H1 (cell line): ENCODE measurements at regions not wholly inside any gene's neighbourhood (a gene's known extent, or its start where the extent isn't known, plus 50 kb on each side); places are given as distances from the start of the nearest gene placed in this dataset.

Source experiments
- CTCF ChIA-PET: fragments of 300-600 bp; sonication (Branson Sonifier 250); formaldehyde crosslinking; loops from one replicate; lab custom pipeline; 2021; ENCODE audit not compliant: partially characterized antibody; lab: Charles Lee
- POLR2A ChIA-PET: fragments of 300-600 bp; sonication (Branson Sonifier 250); formaldehyde crosslinking; loops from one replicate; lab custom pipeline; 2021; ENCODE audit warnings: inconsistent platforms; ENCODE audit not compliant: partially characterized antibody; lab: Charles Lee
- DNase-seq, 2 experiments: peaks; one replicate each; pipeline versions ENCODE4 v3.0.0 to v3.0.0-alpha.2; 2010 to 2022; ENCODE audit warnings: low spot score in 2 of 2, low read depth in 1 of 2, mixed read lengths in 1 of 2
- FAIRE-seq: peaks from 2 replicates; lab custom pipeline; 2011; peaks lifted over from hg19 to GRCh38; lab: Jason Lieb, UNC
- H2AFZ ChIP-seq: 2 replicates; pipeline ENCODE4 v1.8.1; 2012; ENCODE audit warnings: low read length, inconsistent platforms
- H2AK5ac ChIP-seq: 2 replicates; pipeline ENCODE4 v1.6.1; 2013; ENCODE audit warnings: low read depth, low read length
- H2BK120ac ChIP-seq: replicated peaks from 2 replicates; pipeline ENCODE3; 2013; ENCODE audit warnings: low read depth, low read length, inconsistent platforms
- H2BK12ac ChIP-seq: 2 replicates; pipeline ENCODE4 v1.6.1; 2013; ENCODE audit warnings: low read depth, low read length
- H2BK15ac ChIP-seq: 2 replicates; pipeline ENCODE4 v1.6.1; 2013; ENCODE audit warnings: low read length
- H2BK20ac ChIP-seq: 2 replicates; pipeline ENCODE4 v1.6.1; 2013; ENCODE audit warnings: low read length
- H2BK5ac ChIP-seq: 2 replicates; pipeline ENCODE4 v1.6.1; 2013; ENCODE audit warnings: low read depth, low read length
- H3K14ac ChIP-seq: 2 replicates; pipeline ENCODE4 v1.6.1; 2013; ENCODE audit warnings: inconsistent platforms; ENCODE audit not compliant: insufficient read length
- H3K18ac ChIP-seq: 2 replicates; pipeline ENCODE4 v1.6.1; 2013; ENCODE audit warnings: low read length; ENCODE audit errors: extremely low read depth
- H3K23ac ChIP-seq: 2 replicates; pipeline ENCODE4 v1.6.1; 2013; ENCODE audit warnings: inconsistent platforms; ENCODE audit not compliant: insufficient read length
- H3K23me2 ChIP-seq: 2 replicates; pipeline ENCODE4 v1.6.1; 2013; ENCODE audit warnings: low read depth, low read length
- H3K27ac ChIP-seq: 2 replicates; pipeline ENCODE4 v1.6.1; 2011; ENCODE audit warnings: low read depth, low read length, inconsistent platforms
- H3K27me3 ChIP-seq, 4 experiments: replicated peaks in 1 of 4; 1 replicate in 1 of 4; 2 replicates in 3 of 4; pipeline versions ENCODE4 v1.6.1 to v1.8.1; 2011 to 2013; ENCODE audit warnings: low read length in 3 of 4, mild to moderate bottlenecking in 3 of 4, inconsistent platforms in 2 of 4, mixed read lengths in 2 of 4, moderate library complexity in 1 of 4; ENCODE audit not compliant: control insufficient read depth in 3 of 4, insufficient read depth in 3 of 4; ENCODE audit errors: extremely low read depth in 1 of 4
- H3K36me3 ChIP-seq, 4 experiments: 2 replicates each; pipeline versions ENCODE4 v1.6.1 to v1.8.1; 2011 to 2013; ENCODE audit warnings: mild to moderate bottlenecking in 4 of 4, low read length in 3 of 4, moderate library complexity in 2 of 4, control low read depth in 1 of 4, inconsistent platforms in 1 of 4; ENCODE audit not compliant: insufficient read depth in 4 of 4, control insufficient read depth in 2 of 4
- H3K4ac ChIP-seq: replicated peaks from 2 replicates; pipeline ENCODE3; 2013; ENCODE audit warnings: low read length, low read depth, mixed read lengths, inconsistent platforms; ENCODE audit not compliant: insufficient read length
- H3K4me1 ChIP-seq, 4 experiments: replicated peaks in 1 of 4; 1 replicate in 1 of 4; 2 replicates in 3 of 4; pipeline versions ENCODE4 v1.6.1 to v1.8.1; 2011 to 2013; ENCODE audit warnings: low read length in 3 of 4, inconsistent platforms in 2 of 4, mixed read lengths in 1 of 4; ENCODE audit not compliant: insufficient read depth in 4 of 4, control insufficient read depth in 3 of 4
- H3K4me2 ChIP-seq, 2 experiments: 2 replicates each; pipeline versions ENCODE4 v1.6.1 to v1.8.1; 2011 to 2013; ENCODE audit warnings: low read depth in 2 of 2, low read length in 2 of 2, control low read depth in 1 of 2, inconsistent platforms in 1 of 2, mild to moderate bottlenecking in 1 of 2; ENCODE audit not compliant: insufficient read depth in 1 of 2
- H3K4me3 ChIP-seq, 4 experiments: fragments of 200-600, 300-600 bp in 1 of 4; sonication (generic), shearing (Covaris generic), sonication (Bioruptor Twin) in 1 of 4; 2 replicates each; pipeline versions ENCODE4 v1.5.1 to v1.8.1; 2011 to 2016; ENCODE audit warnings: low read length in 4 of 4, low read depth in 3 of 4, control low read depth in 2 of 4, inconsistent platforms in 2 of 4, mild to moderate bottlenecking in 2 of 4, mixed read lengths in 1 of 4, moderate library complexity in 1 of 4; ENCODE audit not compliant: insufficient read depth in 2 of 4; ENCODE audit errors: extremely low read depth in 1 of 4
- H3K56ac ChIP-seq: replicated peaks from 2 replicates; pipeline ENCODE3; 2013; ENCODE audit warnings: low read depth, mild to moderate bottlenecking, mixed read lengths, low read length, inconsistent platforms; ENCODE audit not compliant: insufficient read length
- H3K79me1 ChIP-seq: 2 replicates; pipeline ENCODE4 v1.6.1; 2013; ENCODE audit warnings: low read depth, low read length, control low read depth
- H3K79me2 ChIP-seq, 2 experiments: 2 replicates each; pipeline versions ENCODE4 v1.6.1 to v1.8.1; 2012 to 2013; ENCODE audit warnings: low read length in 2 of 2, mild to moderate bottlenecking in 2 of 2, inconsistent platforms in 1 of 2; ENCODE audit not compliant: insufficient read depth in 2 of 2, control insufficient read depth in 1 of 2
- H3K9ac ChIP-seq, 4 experiments: replicated peaks in 1 of 4; 1 replicate in 1 of 4; 2 replicates in 3 of 4; pipeline versions ENCODE4 v1.6.1 to v1.8.1; 2011 to 2013; ENCODE audit warnings: low read depth in 3 of 4, low read length in 3 of 4, control low read depth in 2 of 4, mild to moderate bottlenecking in 2 of 4, moderate library complexity in 2 of 4, inconsistent platforms in 1 of 4; ENCODE audit errors: extremely low read depth in 1 of 4
- H3K9me3 ChIP-seq, 2 experiments: 2 replicates each; pipeline versions ENCODE4 v1.6.1 to v1.8.1; 2012 to 2013; ENCODE audit warnings: mild to moderate bottlenecking in 2 of 2, moderate library complexity in 2 of 2, control low read depth in 1 of 2, inconsistent platforms in 1 of 2, low read depth in 1 of 2, low read length in 1 of 2, mixed read lengths in 1 of 2; ENCODE audit not compliant: insufficient read depth in 2 of 2
- H4K20me1 ChIP-seq, 2 experiments: replicated peaks in 1 of 2; 2 replicates each; pipeline versions ENCODE3 to v1.8.1; 2011 to 2013; ENCODE audit warnings: inconsistent platforms in 2 of 2, low read length in 2 of 2, mild to moderate bottlenecking in 1 of 2; ENCODE audit not compliant: insufficient read depth in 2 of 2, control insufficient read depth in 1 of 2
- H4K5ac ChIP-seq: 2 replicates; pipeline ENCODE4 v1.6.1; 2013; ENCODE audit warnings: low read length, low read depth, mixed read lengths, inconsistent platforms; ENCODE audit not compliant: insufficient read length
- H4K8ac ChIP-seq: 2 replicates; pipeline ENCODE4 v1.8.0; 2013; ENCODE audit warnings: mild to moderate bottlenecking, moderate library complexity, low read length, inconsistent platforms; ENCODE audit not compliant: insufficient read depth; ENCODE audit errors: extremely low read depth
- H4K91ac ChIP-seq: replicated peaks from 2 replicates; pipeline ENCODE3; 2013; ENCODE audit warnings: low read length, mixed read lengths, inconsistent platforms; ENCODE audit not compliant: insufficient read length
- ASH2L ChIP-seq: fragments of 200-600, 300-600 bp; sonication (generic); IDR thresholded peaks from one replicate; pipeline ENCODE4 v1.7.1; 2017; ENCODE audit warnings: low read length
- BACH1 ChIP-seq: IDR thresholded peaks from 2 replicates; pipeline ENCODE4 v1.6.1; 2012; ENCODE audit warnings: low read length, improper control_type of control experiment
- CHD2 ChIP-seq: IDR thresholded peaks from 2 replicates; pipeline ENCODE4 v1.6.1; 2012; ENCODE audit warnings: low read length, improper control_type of control experiment
- CTBP2 ChIP-seq: IDR thresholded peaks from 2 replicates; pipeline ENCODE4 v1.7.0; 2011; ENCODE audit warnings: borderline replicate concordance, mild to moderate bottlenecking, moderate library complexity, mixed read lengths, low read length; ENCODE audit not compliant: insufficient read depth, insufficient read length
- FOSL1 ChIP-seq: IDR thresholded peaks from 2 replicates; pipeline ENCODE4 v1.6.1; 2011; ENCODE audit warnings: mild to moderate bottlenecking, low read depth, low read length, moderate library complexity; ENCODE audit not compliant: insufficient read depth
- GABPA ChIP-seq: IDR thresholded peaks from 2 replicates; pipeline ENCODE4 v1.6.1; 2011; ENCODE audit warnings: mild to moderate bottlenecking, low read length, moderate library complexity, borderline replicate concordance; ENCODE audit not compliant: insufficient read depth
- GTF2F1 ChIP-seq: IDR thresholded peaks from 2 replicates; pipeline ENCODE4 v1.6.1; 2012; ENCODE audit warnings: low read depth, low read length, improper control_type of control experiment, borderline replicate concordance
- KDM1A ChIP-seq: fragments of 200-600, 300-600 bp; sonication (generic); IDR thresholded peaks from 2 replicates; pipeline ENCODE4 v1.7.1; 2016; ENCODE audit warnings: mild to moderate bottlenecking, low read length, borderline replicate concordance
- MAX ChIP-seq: IDR thresholded peaks from 2 replicates; pipeline ENCODE4 v1.6.1; 2012; ENCODE audit warnings: inconsistent platforms
- RXRA ChIP-seq: IDR thresholded peaks from 2 replicates; pipeline ENCODE4 v1.6.1; 2011; ENCODE audit warnings: low read depth, mild to moderate bottlenecking, low read length, moderate library complexity; ENCODE audit not compliant: insufficient read depth
- SAP30 ChIP-seq: fragments of 300-600 bp; sonication (generic); IDR thresholded peaks from 2 replicates; pipeline ENCODE4 v1.7.1; 2012; ENCODE audit warnings: low read length, moderate library complexity, mild to moderate bottlenecking, inconsistent platforms; ENCODE audit not compliant: insufficient read depth, insufficient replicate concordance
- SIRT6 ChIP-seq: IDR thresholded peaks from one replicate; pipeline ENCODE4 v1.7.1; 2012; ENCODE audit warnings: low read length, inconsistent platforms
- SP1 ChIP-seq: IDR thresholded peaks from 2 replicates; pipeline ENCODE4 v1.6.1; 2011; ENCODE audit warnings: low read depth, low read length
- SP2 ChIP-seq: IDR thresholded peaks from 2 replicates; pipeline ENCODE4 v1.6.1; 2012; ENCODE audit warnings: mild to moderate bottlenecking, low read length, inconsistent platforms
- TBP ChIP-seq: IDR thresholded peaks from 2 replicates; pipeline ENCODE4 v1.6.1; 2011; ENCODE audit warnings: low read depth, low read length, improper control_type of control experiment
- WGBS, 2 experiments: shearing (Covaris generic) in 1 of 2; methylation state at CpG; one replicate each; pipeline versions ENCODE4 v1.1.6 to v1.1.7; 2013 to 2015; ENCODE audit warnings: low lambda C conversion rate in 2 of 2, mixed read lengths in 2 of 2, inconsistent platforms in 1 of 2, low coverage in 1 of 2, missing lambda C conversion rate in 1 of 2; ENCODE audit not compliant: insufficient replicate concordance in 2 of 2, insufficient coverage in 1 of 2, insufficient read length in 1 of 2; ENCODE audit errors: extremely low coverage in 1 of 2, missing lambda C conversion rate in 1 of 2; 5-methylcytosine and 5-hydroxymethylcytosine counted together

GRCh38 chr11:69215216-69215615 lies 59.5 kb downstream of the SMIM38 start:
- no peak overlapping the region for H2AFZ ChIP-seq
- H3K9me3 ChIP-seq = no peaks in the 10 kb centered on the region
- H3K36me3 ChIP-seq = no peaks in the 10 kb centered on the region
- H3K27me3 ChIP-seq = no peaks in the 10 kb centered on the region; a peak in 1 of 7 replicates
- H2AK5ac ChIP-seq = no peak overlapping the region
- no peak overlapping the region for H2BK120ac ChIP-seq
- H4K20me1 ChIP-seq = no peaks in the 10 kb centered on the region
- no peak overlapping the region for H2BK20ac ChIP-seq
- H2BK15ac ChIP-seq = no peak overlapping the region
- H3K79me2 ChIP-seq = no peaks in the 10 kb centered on the region
- no peak overlapping the region for H3K56ac ChIP-seq
- CTCF ChIA-PET = interaction anchor here (1.0 to 1.3 kb wide), 2 partner anchors 84 to 494 kb away, joined by 3 read pairs; no protein-coding TSS in a partner anchor
- H3K4ac ChIP-seq = no peak overlapping the region
- H4K5ac ChIP-seq = no peak overlapping the region
- no peak overlapping the region for H2BK12ac ChIP-seq
- no peak overlapping the region for H4K8ac ChIP-seq
- H3K79me1 ChIP-seq = no peaks in the 10 kb centered on the region
- no peak overlapping the region for H3K9ac ChIP-seq
- 86% methylated on average over 1 of the region's 1 CpG; no CpG with 5 or more reads in 1 of the 2 experiments for WGBS, 2 experiments
- H3K14ac ChIP-seq = no peak overlapping the region
- no peak overlapping the region for H3K27ac ChIP-seq
- no peak overlapping the region for H3K4me2 ChIP-seq
- H3K23ac ChIP-seq = no peak overlapping the region
- H3K18ac ChIP-seq = no peak overlapping the region
- FAIRE-seq = no peak
- no peak overlapping the region for H2BK5ac ChIP-seq
- no peaks in the 10 kb centered on the region; the same call in 1 of the 2 replicates for H3K23me2 ChIP-seq
- POLR2A ChIA-PET = no interaction called here
- DNase-seq = no peak
- H3K4me1 ChIP-seq = no peaks in the 10 kb centered on the region
- no peak overlapping the region for H4K91ac ChIP-seq
- no peak overlapping the region for H3K4me3 ChIP-seq
- TF ChIP-seq SAP30 = no peak
- TF ChIP-seq SP1 = no peak
- no peak for TF ChIP-seq ASH2L
- TF ChIP-seq CTBP2 = no peak
- TF ChIP-seq SIRT6 = no peak
- TF ChIP-seq CHD2 = no peak
- no peak for TF ChIP-seq RXRA
- TF ChIP-seq GABPA = no peak
- no peak for TF ChIP-seq TBP
- TF ChIP-seq BACH1 = no peak
- TF ChIP-seq MAX = no peak
- TF ChIP-seq GTF2F1 = no peak
- TF ChIP-seq KDM1A = no peak
- no peak for TF ChIP-seq SP2
- TF ChIP-seq FOSL1 = no peak
